Activated CD4-positive, alpha-beta T cell treated with anti-CD3 and anti-CD28 coated beads for 1 hour (primary cell): ENCODE measurements at regions not wholly inside any gene's neighbourhood (a gene's known extent, or its start where the extent isn't known, plus 50 kb on each side); places are given as distances from the start of the nearest gene placed in this dataset.
"Not testable (repeated sequence)": the region's sequence is repeated elsewhere in the genome, so short reads cannot be mapped to it uniquely, and the experiment has no call there.

ENCODE experiments used
- DNase-seq: peaks from one replicate; pipeline ENCODE4 v3.0.0-alpha.2; 2020

DNA sequence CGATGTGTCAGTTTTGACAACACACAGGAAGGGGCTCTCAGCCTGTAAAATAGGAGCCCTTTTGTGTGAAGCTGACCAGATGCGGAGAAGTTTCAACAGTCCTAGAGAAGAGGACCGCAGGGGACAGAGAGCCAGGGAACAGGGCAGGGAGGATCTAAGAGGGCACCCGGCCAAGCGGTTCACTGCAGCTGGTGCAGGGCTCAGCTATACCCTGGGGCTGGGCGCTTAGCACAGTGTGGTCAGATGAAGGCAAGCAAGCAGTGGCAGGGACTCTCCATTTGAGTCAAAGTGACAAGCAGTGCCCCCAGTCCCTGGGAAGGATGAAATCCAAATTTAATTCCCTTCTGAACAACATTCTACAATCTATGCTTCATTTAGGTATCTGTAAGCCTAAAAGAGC is 88.9 kb upstream of the PLGLB2 start:
- not testable (repeated sequence) for DNase-seq

DNA sequence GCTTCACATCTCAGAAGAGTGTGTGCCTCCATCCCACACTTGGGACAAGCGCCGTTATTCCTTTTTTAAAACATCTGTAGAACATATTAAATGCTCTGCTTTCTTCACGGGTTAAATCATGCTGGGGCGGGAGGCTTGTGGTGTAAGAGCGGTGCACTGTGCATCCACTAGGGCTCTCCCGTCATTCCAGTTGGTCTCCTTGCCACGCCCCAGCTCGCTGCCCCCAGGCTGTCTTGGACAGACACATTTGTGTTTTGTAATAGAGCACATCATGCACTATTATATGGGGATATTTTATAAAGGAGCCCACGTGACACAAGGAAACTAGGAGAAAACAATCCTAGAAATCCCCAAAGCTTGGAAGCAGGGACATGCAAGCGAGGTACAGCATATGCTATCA is 87.7 kb upstream of the PLGLB2 start:
- not testable (repeated sequence) for DNase-seq

DNA sequence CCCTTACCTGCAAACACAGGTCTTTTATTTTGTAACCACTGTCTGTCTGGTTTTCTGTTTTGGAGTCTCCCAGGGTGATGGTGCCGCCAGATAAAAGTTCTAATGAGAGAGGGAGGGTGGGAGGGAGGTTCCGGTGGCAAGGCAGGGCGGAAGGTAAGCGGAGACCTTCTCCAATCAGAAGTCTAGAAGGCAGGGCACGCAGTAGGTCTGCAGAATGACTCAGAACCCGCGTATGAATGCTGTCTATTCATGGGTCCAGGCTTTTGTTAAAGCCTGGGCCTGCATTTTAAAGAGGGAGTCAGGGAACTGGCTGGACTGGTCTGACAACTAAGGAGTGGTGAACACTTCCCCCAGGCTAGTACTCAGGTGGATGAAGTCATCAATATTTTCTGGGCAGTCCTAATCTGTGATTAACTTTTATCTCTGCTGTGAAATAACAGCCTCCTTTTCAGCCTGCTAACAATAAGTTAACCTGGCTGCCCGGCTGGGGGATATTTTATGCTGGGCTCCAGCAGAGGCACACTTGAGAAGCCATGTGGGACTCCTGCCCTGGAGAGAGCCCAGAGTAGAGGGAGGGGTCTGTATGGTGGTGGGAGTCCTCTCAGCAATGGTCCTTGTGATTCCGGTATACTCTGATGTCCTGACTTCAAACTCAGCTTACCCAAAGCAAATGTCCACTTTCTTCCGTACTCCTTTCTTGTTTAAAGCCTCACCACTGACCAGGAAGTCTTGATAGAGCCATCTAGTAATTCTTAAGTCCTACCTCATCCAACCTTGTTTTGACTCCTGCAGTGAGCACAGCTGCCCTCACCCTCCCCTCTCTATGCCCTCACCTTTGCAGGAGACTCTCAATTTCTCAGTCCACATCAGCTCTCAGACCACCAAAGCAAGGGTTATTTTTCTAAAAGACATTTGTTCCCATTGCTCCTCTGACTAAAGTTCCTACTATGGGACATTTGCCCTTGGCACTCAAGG is 85.3 kb upstream of the PLGLB2 start:
- not testable (repeated sequence) for DNase-seq

DNA sequence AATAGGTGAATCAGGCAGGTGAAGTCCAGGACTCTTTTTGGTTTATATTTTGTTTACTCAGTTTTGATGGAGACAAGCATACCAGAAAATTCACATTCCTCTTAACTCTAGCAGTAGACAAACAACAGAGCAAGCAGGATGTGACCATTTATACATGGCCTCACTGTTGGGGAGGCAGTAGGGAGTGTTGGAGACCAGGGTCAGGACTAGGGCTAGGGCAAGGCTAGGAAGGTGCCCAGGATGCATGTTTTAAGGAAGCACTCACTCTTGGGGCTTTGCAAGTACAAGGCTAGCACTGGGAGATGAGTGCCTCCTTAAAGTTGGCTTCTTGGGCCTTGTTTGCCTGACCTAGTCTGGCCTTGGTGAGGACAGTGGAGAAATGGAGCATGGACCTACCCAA is 84.5 kb upstream of the PLGLB2 start:
- not testable (repeated sequence) for DNase-seq

DNA sequence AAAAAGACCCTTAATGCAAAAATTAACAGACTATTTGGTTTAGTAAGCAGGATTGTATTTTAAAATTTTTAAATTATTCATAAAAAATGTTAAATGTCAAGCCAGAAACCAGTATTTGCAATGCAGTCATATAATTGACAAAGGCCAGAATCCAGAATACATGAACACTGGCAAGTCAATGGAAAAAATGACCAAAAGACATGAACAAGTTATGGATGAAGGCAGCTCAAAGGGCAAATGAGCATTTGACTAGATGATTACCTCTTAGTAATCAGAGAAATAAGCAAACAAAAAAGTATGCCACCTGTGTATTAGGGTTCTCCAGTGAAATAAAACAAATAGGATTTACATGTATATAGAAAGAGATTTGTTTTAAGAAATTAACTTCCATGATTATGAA is 80.9 kb upstream of the PLGLB2 start:
- not testable (repeated sequence) for DNase-seq

DNA sequence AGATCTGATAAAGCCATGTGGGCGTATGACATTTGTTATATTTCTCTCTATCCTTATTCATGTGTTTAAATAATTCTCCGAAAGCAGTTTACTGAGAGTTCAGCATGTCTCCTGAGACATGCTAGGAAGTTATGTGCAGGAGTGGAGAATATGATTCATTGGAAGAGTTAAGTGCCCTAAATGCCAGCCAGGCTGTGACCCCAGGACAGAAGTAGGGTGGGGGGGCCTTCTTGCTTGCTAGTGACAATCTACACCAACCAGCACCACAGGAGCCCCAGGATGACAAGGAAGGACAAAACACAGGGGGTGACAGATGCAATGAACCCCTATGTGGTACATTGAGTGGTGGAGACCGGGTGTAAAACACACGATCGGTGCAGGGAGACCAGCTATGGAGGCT is 79.5 kb upstream of the PLGLB2 start:
- not testable (repeated sequence) for DNase-seq

DNA sequence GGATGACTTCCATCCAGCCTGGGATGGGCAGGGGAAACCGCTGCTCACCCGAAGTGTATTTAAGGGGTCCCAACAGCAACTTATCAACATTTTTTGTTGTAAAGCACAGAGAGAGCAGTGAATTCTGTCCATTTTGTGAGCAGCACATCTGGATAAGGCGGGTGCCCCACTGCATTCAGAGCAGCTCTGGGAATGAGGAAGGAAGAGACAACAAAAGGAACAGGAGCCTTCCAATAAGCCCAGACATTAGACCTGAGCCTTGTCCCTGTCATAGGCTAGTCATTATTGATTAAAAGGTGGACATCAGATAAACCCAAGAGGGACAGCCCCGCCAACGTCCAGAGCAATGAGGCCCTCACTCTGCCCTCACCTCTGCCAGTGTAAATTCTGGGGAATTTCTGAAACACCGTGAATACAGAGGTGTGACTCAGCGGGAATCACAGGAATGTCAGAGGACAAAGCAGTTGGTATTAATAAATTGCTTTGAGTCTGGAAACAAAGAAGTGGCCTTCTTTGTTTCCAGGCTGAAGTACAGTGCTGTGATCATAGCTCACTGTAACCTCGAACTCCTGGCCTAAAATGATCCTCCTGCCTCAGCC is 78.2 kb upstream of the PLGLB2 start:
- DNase-seq, result not testable (repeated sequence)

DNA sequence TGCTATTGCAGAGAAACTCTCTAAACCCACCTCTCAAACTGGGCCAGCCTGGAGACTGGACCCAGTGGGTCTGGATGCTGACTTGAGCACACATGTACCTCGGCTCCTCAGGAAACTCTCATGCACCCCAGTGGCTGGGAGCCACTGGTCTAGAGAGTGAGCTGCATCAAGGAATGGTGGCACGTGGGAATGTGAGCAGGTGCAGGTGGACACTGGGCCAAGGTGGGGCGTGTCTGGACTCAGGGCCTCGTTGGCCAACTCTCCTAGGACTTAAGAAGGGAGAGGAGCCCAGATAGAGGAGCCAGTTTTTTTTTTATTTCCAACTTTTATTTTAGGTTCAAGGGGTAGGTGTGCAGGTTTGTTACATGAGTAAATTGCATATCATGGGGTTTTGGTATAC is 75.5 kb upstream of the PLGLB2 start:
- not testable (repeated sequence) for DNase-seq

DNA sequence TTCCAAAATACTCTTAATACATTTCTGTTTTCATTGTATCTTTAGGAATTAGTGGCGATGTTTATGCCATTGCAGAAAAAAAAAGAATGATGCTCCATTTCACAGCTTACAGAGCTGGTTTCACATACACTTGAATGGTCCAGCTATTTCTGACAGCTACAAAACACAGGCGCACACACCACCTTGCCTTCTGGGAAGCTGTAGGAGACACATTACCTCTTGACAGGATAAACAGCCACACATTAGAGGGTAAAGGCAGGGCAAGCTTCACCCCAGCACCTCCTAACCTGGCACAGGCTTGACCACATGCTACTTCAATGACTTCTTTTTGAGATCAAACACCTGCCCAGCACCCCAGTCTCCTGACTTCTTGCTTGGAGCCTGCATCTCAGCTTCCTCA is 73.2 kb upstream of the PLGLB2 start:
- not testable (repeated sequence) for DNase-seq

DNA sequence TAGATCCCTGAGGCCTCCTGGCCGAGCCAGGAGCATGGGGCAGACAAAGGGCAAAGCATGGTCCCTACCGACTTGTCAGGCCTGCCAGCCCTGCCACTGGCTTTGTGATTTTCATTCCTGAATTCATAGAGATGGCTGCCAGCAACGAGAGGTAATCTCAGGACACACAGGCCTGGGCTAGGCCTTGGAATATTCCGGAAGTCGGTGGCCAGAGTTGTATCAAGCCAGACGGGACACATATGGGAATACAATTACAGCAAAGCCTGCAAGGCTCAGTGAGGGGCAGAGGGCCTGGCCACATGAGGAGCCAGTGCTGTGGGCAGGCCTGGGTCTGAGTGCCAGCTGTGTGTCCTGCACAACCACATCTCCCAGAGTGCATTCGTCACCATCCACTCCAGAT is 72.4 kb upstream of the PLGLB2 start:
- DNase-seq, result not testable (repeated sequence)

DNA sequence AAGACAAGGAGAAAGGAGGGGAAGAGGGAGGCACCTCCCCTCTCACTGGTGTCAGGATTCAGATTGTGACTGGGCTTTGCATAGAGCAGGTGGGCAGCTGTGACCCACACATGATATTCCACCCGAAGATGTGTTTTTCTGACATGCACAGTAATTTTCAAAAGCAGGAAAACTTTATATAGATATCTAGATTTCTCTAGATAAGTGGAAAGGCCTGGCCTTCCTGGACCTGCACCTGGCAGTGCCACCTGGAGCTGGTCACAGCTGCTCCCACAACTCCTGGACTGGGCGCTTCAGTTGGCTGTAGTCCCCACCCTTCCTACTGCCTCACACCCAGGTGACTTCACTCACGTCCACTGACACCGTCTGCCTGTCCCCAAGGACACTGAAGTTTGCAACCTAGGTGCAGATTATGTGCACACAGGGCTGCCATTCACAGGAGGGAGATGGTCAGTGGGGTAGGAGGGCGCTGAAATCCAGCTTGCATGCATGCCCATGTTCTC is 70.4 kb upstream of the PLGLB2 start:
- DNase-seq, result not testable (repeated sequence)

DNA sequence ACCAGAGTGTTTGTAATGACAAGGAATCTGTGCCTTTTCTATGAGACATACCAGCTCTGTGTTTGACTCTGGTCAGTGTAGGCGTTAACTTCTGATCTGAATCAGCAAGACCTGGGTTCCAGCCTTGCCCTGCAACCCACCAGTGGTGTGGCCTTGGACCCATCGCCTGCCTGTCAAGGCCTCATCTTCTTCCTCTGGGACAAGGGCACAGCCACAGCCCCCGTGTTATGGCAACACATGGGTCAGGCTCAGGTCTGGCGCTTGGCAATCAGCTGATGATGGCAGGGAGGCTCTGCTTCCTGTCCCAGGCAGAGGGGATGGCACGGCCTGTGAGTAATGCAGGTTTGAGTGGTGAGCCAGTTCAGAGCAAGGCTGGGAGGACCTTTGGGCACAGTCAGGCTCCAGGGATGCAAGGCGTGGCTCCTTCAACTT is 69.1 kb upstream of the PLGLB2 start:
- not testable (repeated sequence) for DNase-seq

DNA sequence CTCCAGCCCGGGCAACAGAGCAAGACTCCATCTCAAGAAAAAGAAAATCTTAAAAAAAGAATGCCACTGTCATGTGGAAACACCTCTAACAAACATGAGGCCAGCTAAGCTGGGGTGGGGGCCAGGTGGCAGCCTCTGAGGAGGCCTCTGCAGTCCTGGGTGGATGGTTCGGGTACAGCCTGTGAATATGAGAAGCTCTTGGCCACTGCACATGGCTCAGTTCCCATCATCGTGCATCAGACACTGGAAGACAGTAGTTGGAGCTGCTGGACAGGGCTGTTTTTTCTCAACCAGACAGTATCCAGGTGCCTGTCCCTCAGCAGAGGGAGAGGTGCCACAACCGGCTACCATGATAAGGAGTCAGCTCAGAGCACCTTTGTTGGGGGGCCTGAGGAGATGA is 67.9 kb upstream of the PLGLB2 start:
- not testable (repeated sequence) for DNase-seq

DNA sequence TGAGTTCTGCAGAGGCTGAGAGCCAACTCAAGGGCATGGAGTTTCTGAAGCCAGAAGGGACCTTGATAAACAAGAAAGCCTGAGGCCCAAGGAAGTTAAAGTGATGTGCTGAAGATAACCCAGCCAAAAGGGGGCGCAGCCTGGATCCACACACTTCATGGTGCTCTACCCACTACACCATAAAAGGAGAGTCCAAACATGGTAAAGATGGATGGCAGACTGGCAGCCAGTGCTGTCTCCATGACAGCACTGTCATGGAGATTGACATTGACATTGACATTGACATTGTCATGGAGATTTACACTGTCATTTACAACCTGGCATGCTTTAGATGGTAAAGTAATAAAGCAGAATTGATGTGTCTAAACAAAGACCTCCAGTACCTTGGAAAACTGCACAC is 67.2 kb upstream of the PLGLB2 start:
- not testable (repeated sequence) for DNase-seq

DNA sequence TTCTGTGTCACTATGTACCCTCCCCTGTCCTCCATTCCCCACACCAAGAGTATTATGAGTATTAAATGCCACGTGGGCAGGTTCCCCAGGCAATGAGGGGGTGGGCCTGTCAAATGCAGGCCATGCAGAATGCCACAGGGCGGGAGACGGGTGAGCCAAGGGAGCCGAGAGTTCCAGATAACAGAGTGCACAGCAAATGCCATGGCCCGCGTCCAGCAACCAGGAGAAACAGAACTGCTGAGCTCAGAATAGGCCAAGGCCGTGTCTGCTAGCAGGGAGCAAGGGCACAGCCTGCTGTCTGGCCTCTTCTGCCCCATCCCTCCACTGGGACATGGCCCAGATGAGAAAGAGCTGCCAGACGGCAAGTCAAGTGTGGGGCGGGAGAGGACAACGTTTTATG is 64.4 kb upstream of the PLGLB2 start:
- not testable (repeated sequence) for DNase-seq

DNA sequence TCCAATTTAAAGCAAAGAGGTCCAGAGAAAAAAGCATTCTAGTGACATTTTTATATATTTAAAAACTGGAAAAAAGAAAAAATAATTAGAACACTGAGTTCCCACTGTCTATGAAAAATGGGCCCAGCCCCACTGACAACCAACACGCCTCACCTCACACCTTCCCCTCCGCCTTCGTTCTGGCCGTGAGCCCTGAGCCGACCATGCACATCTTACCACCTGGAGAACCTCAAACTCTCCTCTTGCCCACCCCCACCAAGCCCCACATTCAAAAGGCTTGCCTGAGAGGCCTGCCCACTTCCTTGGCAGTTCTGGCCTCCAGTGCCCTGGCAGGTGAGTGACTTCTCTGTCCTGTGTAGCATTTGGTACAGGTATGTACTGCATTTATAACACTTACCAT is 63.9 kb upstream of the PLGLB2 start:
- DNase-seq, result not testable (repeated sequence)

DNA sequence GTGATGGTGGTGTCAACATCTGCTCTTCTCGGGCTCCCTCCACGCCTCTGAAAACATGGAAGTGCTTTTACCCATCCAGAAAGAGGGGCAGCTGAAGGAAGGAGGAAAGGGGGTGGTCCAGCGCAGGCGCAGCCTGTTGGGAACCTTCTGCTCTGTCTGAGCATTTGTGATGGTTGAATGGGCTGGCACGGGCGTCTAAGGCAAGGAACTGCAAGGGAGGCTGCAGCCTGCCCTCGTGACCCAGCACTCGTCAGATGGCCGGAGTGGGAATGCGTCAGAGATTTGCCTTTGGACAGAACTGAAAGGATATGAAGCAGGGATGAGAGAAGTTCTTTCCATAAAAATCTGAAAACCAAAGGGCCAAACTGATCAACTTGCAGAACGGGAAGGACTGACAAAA is 62.3 kb upstream of the PLGLB2 start:
- DNase-seq, result not testable (repeated sequence)

DNA sequence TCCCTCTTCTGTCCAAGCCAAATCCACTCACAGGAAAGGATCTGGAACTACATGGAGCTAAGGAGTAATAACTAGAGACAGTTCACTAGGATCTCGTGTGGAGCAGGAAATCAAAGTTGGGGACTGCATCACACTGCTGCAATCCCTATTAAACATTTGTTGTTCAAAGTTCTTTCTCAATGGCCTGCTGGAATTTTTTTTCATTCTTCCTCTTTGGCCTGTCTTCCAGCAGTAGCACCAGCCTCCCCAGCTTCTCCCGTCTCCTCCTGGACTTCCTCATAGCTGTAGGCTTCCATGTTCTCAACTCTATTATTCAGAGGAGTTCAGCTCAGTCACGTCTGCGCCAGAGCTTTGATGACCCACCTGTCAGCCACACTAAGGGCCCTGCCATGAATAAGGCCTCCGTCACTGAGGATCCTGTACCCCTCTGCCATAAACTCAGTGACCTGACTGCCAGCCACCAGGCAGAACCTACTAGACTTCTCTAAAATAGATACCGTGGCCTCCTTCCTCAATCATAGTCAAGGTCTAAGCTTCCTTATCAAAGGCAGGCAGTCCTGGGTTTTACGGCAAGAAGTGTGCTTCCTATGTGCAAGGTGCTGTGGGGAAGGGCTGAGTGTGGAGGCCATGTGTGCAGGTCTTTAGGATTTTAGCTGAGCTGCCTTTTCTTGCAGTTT is 60.9 kb upstream of the PLGLB2 start:
- DNase-seq, result not testable (repeated sequence)

DNA sequence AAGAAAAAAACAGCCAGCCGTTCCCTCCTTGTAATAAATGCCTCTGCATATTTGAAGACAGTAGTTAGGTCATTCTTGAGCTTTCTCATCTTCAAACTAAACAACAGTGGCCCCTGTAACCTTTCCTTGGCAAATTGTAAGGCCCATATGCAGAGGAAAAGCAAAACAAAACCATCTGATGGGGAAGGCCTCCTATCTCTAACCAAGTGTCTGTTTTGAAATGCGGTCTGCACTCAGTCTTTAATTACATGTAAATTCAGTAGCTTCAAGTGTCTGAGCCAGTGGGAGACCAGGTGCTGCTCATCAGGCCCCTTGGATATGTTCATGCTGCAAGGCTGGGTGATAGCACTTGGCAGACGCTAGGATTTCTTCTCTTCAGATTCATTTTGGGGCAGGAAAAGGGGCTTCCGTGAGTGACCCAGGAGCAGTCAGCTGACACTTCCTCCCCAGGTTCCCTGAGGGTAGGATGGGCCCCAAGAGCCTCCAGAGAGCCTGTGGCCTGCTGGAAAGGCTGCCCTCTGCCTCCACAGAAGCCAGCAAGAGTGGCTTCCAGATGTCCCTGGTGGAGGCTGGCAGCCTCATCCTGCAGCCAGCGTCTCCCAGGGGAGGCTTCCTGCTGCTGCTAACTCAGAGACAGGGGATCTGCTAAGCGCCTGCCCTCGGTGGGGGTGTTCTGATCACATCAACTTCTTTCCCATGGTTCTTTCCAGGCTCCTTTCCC is 60.2 kb upstream of the PLGLB2 start:
- not testable (repeated sequence) for DNase-seq

DNA sequence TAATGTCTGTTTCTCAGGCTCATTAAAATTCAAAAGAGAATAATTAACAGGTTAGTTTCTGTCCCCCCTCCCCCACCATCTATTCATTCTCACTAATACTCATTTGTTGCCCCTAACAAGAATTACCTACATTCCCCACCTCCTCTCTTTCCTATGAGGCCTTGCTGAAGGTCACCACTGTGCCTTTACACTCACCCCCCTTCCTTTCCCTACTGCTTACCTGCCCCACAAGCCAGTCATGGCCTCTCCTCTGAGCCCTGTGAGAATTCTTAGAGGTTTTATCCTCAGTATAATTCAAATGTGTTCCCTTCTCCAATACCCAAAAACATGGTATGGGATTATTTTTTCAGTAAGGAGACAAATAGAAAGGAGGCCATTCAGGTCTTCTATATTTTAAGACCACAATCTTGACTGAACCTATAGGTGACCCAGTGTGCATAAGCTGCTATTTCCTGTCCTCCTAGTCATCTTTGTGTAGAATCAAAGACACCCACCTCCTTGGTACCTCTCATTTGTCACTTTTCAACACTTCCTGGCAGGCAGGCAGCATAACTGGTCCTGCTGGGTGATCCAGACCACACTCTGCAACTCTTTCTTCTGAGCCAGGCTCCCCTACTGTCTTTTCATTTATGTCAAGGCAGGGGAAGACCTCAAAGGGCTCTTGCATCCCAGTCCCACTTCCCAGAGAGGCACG is 55.8 kb upstream of the PLGLB2 start:
- not testable (repeated sequence) for DNase-seq

DNA sequence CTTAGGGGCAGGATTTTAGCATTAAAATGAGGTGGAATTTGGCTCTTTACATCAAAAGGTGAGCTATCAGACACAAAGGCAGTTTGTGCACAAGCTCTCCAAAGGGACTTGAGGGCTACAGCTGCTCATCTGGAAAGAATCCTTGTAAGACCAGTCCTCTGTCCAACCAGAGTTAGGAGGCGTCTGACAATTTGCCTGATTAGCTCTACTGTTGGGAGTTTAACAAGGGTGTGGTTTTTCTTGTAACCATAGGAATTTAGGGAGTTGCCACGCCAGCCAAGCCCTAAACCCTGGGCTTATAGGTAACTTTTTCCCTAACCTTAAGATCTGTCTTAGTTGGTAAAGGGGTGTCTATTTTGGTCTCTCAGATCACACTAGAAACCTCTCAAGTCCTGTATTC is 55.0 kb upstream of the PLGLB2 start:
- DNase-seq, result not testable (repeated sequence)

DNA sequence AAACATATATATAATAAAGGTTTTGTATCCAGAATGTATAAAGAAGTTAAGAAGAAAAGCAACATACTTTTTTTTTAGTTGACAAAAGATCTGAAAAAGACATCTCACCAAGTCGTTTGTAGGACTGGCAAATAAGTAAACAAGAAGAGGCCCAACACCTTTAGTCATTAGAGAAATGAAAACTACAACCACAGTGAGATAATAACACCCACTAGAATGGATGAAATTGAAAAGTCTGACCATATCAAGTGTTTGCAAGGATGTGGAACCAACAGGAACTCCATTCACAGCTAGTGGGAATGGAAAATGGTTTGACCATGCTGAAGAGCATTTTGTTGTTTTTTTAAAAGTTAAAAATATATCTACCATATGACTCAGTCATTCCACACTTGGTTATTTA is 54.0 kb upstream of the PLGLB2 start:
- not testable (repeated sequence) for DNase-seq
